K562 (cell line): ENCODE measurements at regions not wholly inside any gene's neighbourhood (a gene's known extent, or its start where the extent isn't known, plus 50 kb on each side); places are given as distances from the start of the nearest gene placed in this dataset.

Experiments used
- BACH1 ChIP-seq: fragments of 200-800 bp; sonication (Bioruptor generic); IDR thresholded peaks from 2 replicates; pipeline ENCODE4 v1.6.1; 2016; ENCODE audit warnings: missing genetic modification characterization, missing compliant biosample characterization
- ETV6 ChIP-seq, 3 experiments: fragments of 150-350 bp in 1 of 3; sonication (generic) in 1 of 3; formaldehyde crosslinking in 1 of 3; IDR thresholded peaks; 2 replicates each; pipeline versions ENCODE4 v1.6.1 to v1.8.0; 2014 to 2022; ENCODE audit warnings: borderline replicate concordance in 2 of 3, low read depth in 2 of 3, antibody characterized with exemption in 1 of 3, low read length in 1 of 3, mild to moderate bottlenecking in 1 of 3, missing genetic modification reagents in 1 of 3
- GATAD2A ChIP-seq: fragments of 450-650 bp; IDR thresholded peaks from 2 replicates; pipeline ENCODE4 v1.6.1; 2017
- HNRNPLL ChIP-seq: fragments of 200-400 bp; formaldehyde crosslinking; IDR thresholded peaks from 2 replicates; pipeline ENCODE4 v1.6.1; 2017; ENCODE audit warnings: low read length, low read depth, mild to moderate bottlenecking; ENCODE audit not compliant: poor library complexity, severe bottlenecking
- JUNB ChIP-seq: fragments of 450-650 bp; formaldehyde crosslinking; conservative IDR thresholded peaks from 2 replicates; pipeline ENCODE4 v1.4.0; 2020; ENCODE audit warnings: mild to moderate bottlenecking
- KDM2B ChIP-seq: fragments of 250-450 bp; sonication (Bioruptor Pico); IDR thresholded peaks from 2 replicates; pipeline ENCODE4 v1.8.0; 2021; ENCODE audit warnings: mild to moderate bottlenecking, moderate library complexity
- LCOR ChIP-seq: sonication (generic); formaldehyde crosslinking; IDR thresholded peaks from 2 replicates; pipeline ENCODE4 v1.8.0; 2022; ENCODE audit warnings: mild to moderate bottlenecking, missing genetic modification reagents
- MEIS2 ChIP-seq: fragments of 450-650 bp; IDR thresholded peaks from 2 replicates; pipeline ENCODE4 v1.6.1; 2014; ENCODE audit warnings: mild to moderate bottlenecking; ENCODE audit not compliant: partially characterized antibody
- MTF1 ChIP-seq: fragments of 250-450 bp; sonication (Bioruptor Pico); IDR thresholded peaks from 2 replicates; pipeline ENCODE4 v1.9.0; 2021; ENCODE audit warnings: moderate library complexity, mild to moderate bottlenecking, inconsistent platforms, borderline replicate concordance
- NEUROD1 ChIP-seq: fragments of 150-350 bp; IDR thresholded peaks from 2 replicates; pipeline ENCODE4 v1.6.1; 2014; ENCODE audit warnings: borderline replicate concordance, low read length, low read depth; ENCODE audit not compliant: partially characterized antibody
- POLR3G ChIP-seq: IDR thresholded peaks from 2 replicates; pipeline ENCODE4 v1.6.1; 2011; ENCODE audit not compliant: insufficient read length, insufficient replicate concordance; ENCODE audit errors: extremely low read depth
- PURB ChIP-seq: sonication (generic); formaldehyde crosslinking; IDR thresholded peaks from 2 replicates; pipeline ENCODE4 v1.9.0; 2021; ENCODE audit warnings: low read depth, mild to moderate bottlenecking, missing genetic modification reagents
- RBM25 ChIP-seq: fragments of 200-400 bp; formaldehyde crosslinking; IDR thresholded peaks from 2 replicates; pipeline ENCODE4 v1.6.1; 2018; ENCODE audit warnings: low read length, low read depth, moderate library complexity; ENCODE audit not compliant: severe bottlenecking
- U2AF1 ChIP-seq: fragments of 200-400 bp; formaldehyde crosslinking; optimal IDR thresholded peaks from 2 replicates; pipeline ENCODE3; 2017; ENCODE audit warnings: mild to moderate bottlenecking, low read depth, low read length, moderate library complexity
- ZNF24 ChIP-seq: fragments of 450-650 bp; IDR thresholded peaks from 2 replicates; pipeline ENCODE4 v1.6.1; 2016
- ZNF274 ChIP-seq: IDR thresholded peaks from 2 replicates; pipeline ENCODE4 v1.6.1; 2011; ENCODE audit warnings: low read depth, mild to moderate bottlenecking, low read length, moderate library complexity, borderline replicate concordance
- ZNF551 ChIP-seq: fragments of 250-450 bp; sonication (Bioruptor Pico); IDR thresholded peaks from 2 replicates; pipeline ENCODE4 v1.5.0; 2021; ENCODE audit warnings: mild to moderate bottlenecking, moderate library complexity
- ZNF589 ChIP-seq: fragments of 200-800 bp; sonication (Bioruptor generic); IDR thresholded peaks from 2 replicates; pipeline ENCODE4 v1.6.1; 2016; ENCODE audit warnings: low read depth, missing genetic modification characterization, missing compliant biosample characterization
- TF ChIP-seq, protein P1 (sequence below): fragments of 450-650 bp; formaldehyde crosslinking; IDR thresholded peaks from 2 replicates; pipeline ENCODE4 v1.4.0; 2022; ENCODE audit warnings: missing genetic modification characterization
- TF ChIP-seq, protein P2 (sequence below): IDR thresholded peaks from 2 replicates; pipeline ENCODE4 v1.6.1; 2012; ENCODE audit warnings: low read depth, low read length, improper control_type of control experiment, borderline replicate concordance
- TF ChIP-seq, protein P3 (sequence below): sonication (generic); formaldehyde crosslinking; IDR thresholded peaks from 2 replicates; pipeline ENCODE4 v1.8.1; 2022; ENCODE audit warnings: missing genetic modification reagents
- TF ChIP-seq, protein P4 (sequence below), 2 experiments: fragments of 450-650 bp; IDR thresholded peaks; 2 replicates each; pipeline ENCODE4 v1.6.1; 2016

DNA sequence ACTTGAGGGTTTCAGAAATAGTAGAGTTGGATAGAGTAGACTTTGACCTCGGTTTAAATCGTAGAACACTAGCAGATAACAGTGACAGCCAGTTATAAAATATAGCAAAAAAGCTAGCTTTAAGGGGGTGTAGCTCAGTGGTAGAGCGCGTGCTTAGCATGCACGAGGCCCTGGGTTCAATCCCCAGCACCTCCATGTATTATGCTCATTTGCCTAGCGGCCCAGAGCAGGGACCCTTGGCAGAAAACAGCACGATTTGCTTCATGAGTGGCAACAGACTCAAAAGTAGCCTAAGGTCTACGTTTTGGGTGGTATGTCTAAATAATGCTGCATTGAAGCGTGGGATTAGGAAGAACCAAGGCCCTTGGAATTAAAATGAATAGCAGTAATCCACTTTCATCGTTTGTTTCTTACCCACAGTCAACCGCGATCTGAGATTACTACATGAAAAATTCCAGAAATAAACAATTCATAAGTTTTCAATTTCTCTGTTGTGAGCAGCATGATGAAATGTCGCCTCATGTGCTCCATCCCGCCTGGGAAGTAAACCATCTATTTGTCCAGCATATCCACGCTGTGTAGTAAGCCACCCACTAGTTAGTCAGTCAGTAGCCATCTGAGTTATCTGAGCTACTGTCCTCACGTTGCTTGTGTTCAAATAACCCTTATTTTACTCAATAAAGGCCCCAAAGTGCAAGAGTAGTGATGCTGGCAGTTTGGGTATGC is 184.9 kb downstream of the GPX5 start (continued):
- TF ChIP-seq, protein P1, sequence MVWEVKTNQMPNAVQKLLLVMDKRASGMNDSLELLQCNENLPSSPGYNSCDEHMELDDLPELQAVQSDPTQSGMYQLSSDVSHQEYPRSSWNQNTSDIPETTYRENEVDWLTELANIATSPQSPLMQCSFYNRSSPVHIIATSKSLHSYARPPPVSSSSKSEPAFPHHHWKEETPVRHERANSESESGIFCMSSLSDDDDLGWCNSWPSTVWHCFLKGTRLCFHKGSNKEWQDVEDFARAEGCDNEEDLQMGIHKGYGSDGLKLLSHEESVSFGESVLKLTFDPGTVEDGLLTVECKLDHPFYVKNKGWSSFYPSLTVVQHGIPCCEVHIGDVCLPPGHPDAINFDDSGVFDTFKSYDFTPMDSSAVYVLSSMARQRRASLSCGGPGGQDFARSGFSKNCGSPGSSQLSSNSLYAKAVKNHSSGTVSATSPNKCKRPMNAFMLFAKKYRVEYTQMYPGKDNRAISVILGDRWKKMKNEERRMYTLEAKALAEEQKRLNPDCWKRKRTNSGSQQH (CRISPR knock-in tag) = no peak
- TF ChIP-seq MTF1 (CRISPR knock-in tag) = no peak
- TF ChIP-seq PURB (CRISPR knock-in tag) = no peak
- no peak for TF ChIP-seq ZNF551
- TF ChIP-seq, protein P2, sequence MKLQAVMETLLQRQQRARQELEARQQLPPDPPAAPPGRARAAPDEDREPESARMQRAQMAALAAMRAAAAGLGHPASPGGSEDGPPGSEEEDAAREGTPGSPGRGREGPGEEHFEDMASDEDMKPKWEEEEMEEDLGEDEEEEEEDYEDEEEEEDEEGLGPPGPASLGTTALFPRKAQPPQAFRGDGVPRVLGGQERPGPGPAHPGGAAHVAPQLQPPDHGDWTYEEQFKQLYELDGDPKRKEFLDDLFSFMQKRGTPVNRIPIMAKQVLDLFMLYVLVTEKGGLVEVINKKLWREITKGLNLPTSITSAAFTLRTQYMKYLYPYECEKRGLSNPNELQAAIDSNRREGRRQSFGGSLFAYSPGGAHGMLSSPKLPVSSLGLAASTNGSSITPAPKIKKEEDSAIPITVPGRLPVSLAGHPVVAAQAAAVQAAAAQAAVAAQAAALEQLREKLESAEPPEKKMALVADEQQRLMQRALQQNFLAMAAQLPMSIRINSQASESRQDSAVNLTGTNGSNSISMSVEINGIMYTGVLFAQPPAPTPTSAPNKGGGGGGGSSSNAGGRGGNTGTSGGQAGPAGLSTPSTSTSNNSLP = peak; percentile 72
- TF ChIP-seq MEIS2 = peak; percentile 55
- TF ChIP-seq LCOR (CRISPR knock-in tag) = 0 out of 2 replicates have a peak, but pooled peaks have one; percentile 12
- TF ChIP-seq, protein P3, sequence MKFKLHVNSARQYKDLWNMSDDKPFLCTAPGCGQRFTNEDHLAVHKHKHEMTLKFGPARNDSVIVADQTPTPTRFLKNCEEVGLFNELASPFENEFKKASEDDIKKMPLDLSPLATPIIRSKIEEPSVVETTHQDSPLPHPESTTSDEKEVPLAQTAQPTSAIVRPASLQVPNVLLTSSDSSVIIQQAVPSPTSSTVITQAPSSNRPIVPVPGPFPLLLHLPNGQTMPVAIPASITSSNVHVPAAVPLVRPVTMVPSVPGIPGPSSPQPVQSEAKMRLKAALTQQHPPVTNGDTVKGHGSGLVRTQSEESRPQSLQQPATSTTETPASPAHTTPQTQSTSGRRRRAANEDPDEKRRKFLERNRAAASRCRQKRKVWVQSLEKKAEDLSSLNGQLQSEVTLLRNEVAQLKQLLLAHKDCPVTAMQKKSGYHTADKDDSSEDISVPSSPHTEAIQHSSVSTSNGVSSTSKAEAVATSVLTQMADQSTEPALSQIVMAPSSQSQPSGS (CRISPR knock-in tag) = no peak
- 0 out of 2 replicates have a peak, but pooled peaks have one; percentile 13 for TF ChIP-seq KDM2B
- no peak for TF ChIP-seq ZNF274
- no peak for TF ChIP-seq RBM25
- no peak for TF ChIP-seq ETV6 (IDR thresholded peaks at IDR 0.05; ENCODE audit: borderline replicate concordance in 1 of 2, low read depth in 2 of 2, low read length in 1 of 2)
- TF ChIP-seq ETV6 (CRISPR knock-in tag; IDR thresholded peaks at IDR 0.05; ENCODE audit: borderline replicate concordance) = peak; percentile 82; the same call in 1 of the 2 replicates
- TF ChIP-seq ZNF24 = peak; percentile 71; the same call in 1 of the 2 replicates
- no peak for TF ChIP-seq GATAD2A
- no peak for TF ChIP-seq U2AF1
- peak; percentile 33 for TF ChIP-seq NEUROD1
- TF ChIP-seq, protein P4, sequence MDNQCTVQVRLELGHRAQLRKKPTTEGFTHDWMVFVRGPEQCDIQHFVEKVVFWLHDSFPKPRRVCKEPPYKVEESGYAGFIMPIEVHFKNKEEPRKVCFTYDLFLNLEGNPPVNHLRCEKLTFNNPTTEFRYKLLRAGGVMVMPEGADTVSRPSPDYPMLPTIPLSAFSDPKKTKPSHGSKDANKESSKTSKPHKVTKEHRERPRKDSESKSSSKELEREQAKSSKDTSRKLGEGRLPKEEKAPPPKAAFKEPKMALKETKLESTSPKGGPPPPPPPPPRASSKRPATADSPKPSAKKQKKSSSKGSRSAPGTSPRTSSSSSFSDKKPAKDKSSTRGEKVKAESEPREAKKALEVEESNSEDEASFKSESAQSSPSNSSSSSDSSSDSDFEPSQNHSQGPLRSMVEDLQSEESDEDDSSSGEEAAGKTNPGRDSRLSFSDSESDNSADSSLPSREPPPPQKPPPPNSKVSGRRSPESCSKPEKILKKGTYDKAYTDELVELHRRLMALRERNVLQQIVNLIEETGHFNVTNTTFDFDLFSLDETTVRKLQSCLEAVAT (IDR thresholded peaks at IDR 0.05) = no peak; a peak in 1 of 4 replicates
- peak; percentile 60 for TF ChIP-seq POLR3G
- no peak for TF ChIP-seq JUNB
- no peak; the same call in 1 of the 2 replicates for TF ChIP-seq BACH1 (tag)
- TF ChIP-seq ZNF589 (CRISPR knock-in tag) = no peak; the same call in 1 of the 2 replicates
- TF ChIP-seq HNRNPLL = no peak
